ENCODE measurements at regions not wholly inside any gene's neighbourhood (a gene's known extent, or its start where the extent isn't known, plus 50 kb on each side); places are given as distances from the start of the nearest gene placed in this dataset.

DNA sequence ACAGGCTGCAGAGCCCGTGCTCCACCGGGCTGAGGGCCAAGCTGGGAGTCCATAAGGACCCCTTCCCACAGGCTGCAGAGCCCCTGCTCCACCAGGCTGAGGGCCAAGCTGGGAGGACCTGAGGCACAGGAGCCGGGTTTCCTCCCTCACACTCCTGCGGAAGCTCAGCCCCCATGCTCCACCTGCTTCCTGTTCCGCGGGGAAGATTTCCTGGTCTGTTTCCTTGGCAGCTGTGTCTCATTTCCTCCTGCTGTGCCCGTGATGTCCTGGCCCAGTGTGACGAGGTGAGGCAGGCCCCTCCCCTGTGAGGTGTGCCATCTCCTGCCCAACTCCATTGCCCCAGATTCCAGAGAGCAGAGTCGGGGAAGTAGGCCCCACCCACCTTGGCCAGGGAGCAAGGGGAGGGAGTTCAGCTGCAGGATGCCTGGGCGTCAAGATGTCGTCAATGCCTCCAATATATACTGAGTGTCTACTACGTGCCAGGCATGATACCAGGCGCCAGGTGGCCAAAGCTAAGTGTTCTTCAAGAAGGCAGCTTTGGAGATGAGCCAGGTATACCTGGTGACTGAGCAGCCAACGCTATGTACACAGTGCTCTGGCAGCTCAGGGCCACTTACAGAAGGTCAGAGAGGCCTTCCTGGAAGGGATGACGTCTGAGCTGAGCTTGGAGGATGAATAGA is 58.8 kb downstream of the NAV1 start:
- DNase-seq, result no peak
- peak overlapping the region; percentile 76 for H2BK15ac ChIP-seq (ENCODE audit: low read depth, poor library complexity, severe bottlenecking)
- H2AK5ac ChIP-seq (ENCODE audit: low read length, severe bottlenecking), result no peak overlapping the region
- no peak overlapping the region for H3K4me2 ChIP-seq (ENCODE audit: low read length, poor library complexity, severe bottlenecking)
- peak overlapping the region; percentile 77 for H4K91ac ChIP-seq (ENCODE audit: low read length)
- peaks cover 35% of the 10 kb centered on the region for H3K4me1 ChIP-seq (ENCODE audit: control insufficient read depth, insufficient read depth, low read depth, low read length)
- H2BK120ac ChIP-seq (ENCODE audit: low read depth, low read length), result peak overlapping the region; percentile 9
- no peak overlapping the region for H2AFZ ChIP-seq (ENCODE audit: low read depth, low read length)
- H3K36me3 ChIP-seq (ENCODE audit: control insufficient read depth in 1 of 2, insufficient read depth in 2 of 2, low read depth in 1 of 2, low read length in 2 of 2), result peaks cover 13 to 30% of the 10 kb centered on the region in 2 experiments
- no peak overlapping the region for H3K9ac ChIP-seq (ENCODE audit: low read length)
- no peak overlapping the region for H3K27ac ChIP-seq (ENCODE audit: low read length, poor library complexity, severe bottlenecking)
- H3K4me3 ChIP-seq (ENCODE audit: insufficient read depth in 1 of 2, low read depth in 1 of 2, low read length in 2 of 2), result no peak overlapping the region
- H2BK12ac ChIP-seq (ENCODE audit: low read length in 2 of 2), result peak overlapping the region; percentile 79 to 80
- peak overlapping the region in 1 of 2 experiments; percentile 49 for H3K18ac ChIP-seq (ENCODE audit: low read depth in 1 of 2, low read length in 2 of 2)
- H3K4ac ChIP-seq (ENCODE audit: low read depth in 1 of 2, low read length in 2 of 2), result peak overlapping the region in 1 of 2 experiments; percentile 10
- 79% methylated on average over 15 of the region's 15 CpGs for WGBS
- H3K23ac ChIP-seq (ENCODE audit: low read length in 2 of 2), result no peak overlapping the region
- H3K14ac ChIP-seq (ENCODE audit: low read length in 2 of 2), result no peak overlapping the region
- no peak overlapping the region for H4K8ac ChIP-seq (ENCODE audit: low read length)
- no peaks in the 10 kb centered on the region for H3K27me3 ChIP-seq (ENCODE audit: control insufficient read depth in 1 of 2, insufficient read depth in 1 of 2, low read length in 2 of 2)
- H2BK5ac ChIP-seq (ENCODE audit: low read depth, low read length, poor library complexity, severe bottlenecking), result no peak overlapping the region
- H3K79me1 ChIP-seq (replicated peaks; ENCODE audit: low read length, poor library complexity, severe bottlenecking), result peaks cover 47% of the 10 kb centered on the region
- H3K9me3 ChIP-seq (ENCODE audit: control insufficient read depth, low read length), result no peaks in the 10 kb centered on the region

DNA sequence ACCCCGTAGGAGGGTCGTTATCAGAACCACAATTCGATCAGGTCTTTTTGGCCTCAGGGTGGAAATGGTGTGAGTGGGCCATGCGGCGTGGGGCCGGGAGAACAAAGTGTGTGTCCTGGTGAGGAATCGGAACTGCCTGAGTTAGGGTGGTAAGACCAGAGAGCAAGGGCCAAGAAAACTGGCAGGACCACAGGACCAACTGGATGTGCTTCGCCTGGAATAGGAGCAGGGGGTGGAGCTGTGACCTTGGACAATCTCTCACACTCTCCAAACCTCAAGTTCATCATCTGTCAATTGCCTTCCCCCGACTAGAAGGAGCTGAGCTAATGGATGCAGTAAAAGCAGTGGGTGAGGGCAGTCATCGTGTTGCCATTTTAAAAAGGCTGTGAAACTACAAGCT is 59.5 kb downstream of the NAV1 start:
- H3K27me3 ChIP-seq (ENCODE audit: control insufficient read depth in 1 of 2, insufficient read depth in 1 of 2, low read length in 2 of 2), result no peaks in the 10 kb centered on the region
- H4K91ac ChIP-seq (ENCODE audit: low read length), result peak overlapping the region; percentile 44
- no peak overlapping the region for H2AK5ac ChIP-seq (ENCODE audit: low read length, severe bottlenecking)
- 95% methylated on average over 9 of the region's 10 CpGs for WGBS
- H2BK120ac ChIP-seq (ENCODE audit: low read depth, low read length), result no peak overlapping the region
- no peak overlapping the region for H2BK5ac ChIP-seq (ENCODE audit: low read depth, low read length, poor library complexity, severe bottlenecking)
- H3K36me3 ChIP-seq (ENCODE audit: control insufficient read depth in 1 of 2, insufficient read depth in 2 of 2, low read depth in 1 of 2, low read length in 2 of 2), result peaks cover 13 to 30% of the 10 kb centered on the region in 2 experiments
- peak overlapping the region; percentile 61 to 75 for H3K18ac ChIP-seq (ENCODE audit: low read depth in 1 of 2, low read length in 2 of 2)
- peak overlapping the region; percentile 21 for H4K8ac ChIP-seq (ENCODE audit: low read length)
- H3K4me3 ChIP-seq (ENCODE audit: insufficient read depth in 1 of 2, low read depth in 1 of 2, low read length in 2 of 2), result no peak overlapping the region
- H3K4me2 ChIP-seq (ENCODE audit: low read length, poor library complexity, severe bottlenecking), result no peak overlapping the region
- H2BK15ac ChIP-seq (ENCODE audit: low read depth, poor library complexity, severe bottlenecking), result no peak overlapping the region
- H2BK12ac ChIP-seq (ENCODE audit: low read length in 2 of 2), result peak overlapping the region; percentile 81 to 93
- H3K79me1 ChIP-seq (replicated peaks; ENCODE audit: low read length, poor library complexity, severe bottlenecking), result peaks cover 46% of the 10 kb centered on the region
- H3K23ac ChIP-seq (ENCODE audit: low read length in 2 of 2), result no peak overlapping the region
- H3K27ac ChIP-seq (ENCODE audit: low read length, poor library complexity, severe bottlenecking), result no peak overlapping the region
- H3K4ac ChIP-seq (ENCODE audit: low read depth in 1 of 2, low read length in 2 of 2), result peak overlapping the region; percentile 15 to 95
- H3K9me3 ChIP-seq (ENCODE audit: control insufficient read depth, low read length), result no peaks in the 10 kb centered on the region
- no peak overlapping the region for H2AFZ ChIP-seq (ENCODE audit: low read depth, low read length)
- H3K9ac ChIP-seq (ENCODE audit: low read length), result no peak overlapping the region
- H3K4me1 ChIP-seq (ENCODE audit: control insufficient read depth, insufficient read depth, low read depth, low read length), result peaks cover 31% of the 10 kb centered on the region
- no peak for DNase-seq
- peak overlapping the region in 1 of 2 experiments; percentile 51 for H3K14ac ChIP-seq (ENCODE audit: low read length in 2 of 2)

DNA sequence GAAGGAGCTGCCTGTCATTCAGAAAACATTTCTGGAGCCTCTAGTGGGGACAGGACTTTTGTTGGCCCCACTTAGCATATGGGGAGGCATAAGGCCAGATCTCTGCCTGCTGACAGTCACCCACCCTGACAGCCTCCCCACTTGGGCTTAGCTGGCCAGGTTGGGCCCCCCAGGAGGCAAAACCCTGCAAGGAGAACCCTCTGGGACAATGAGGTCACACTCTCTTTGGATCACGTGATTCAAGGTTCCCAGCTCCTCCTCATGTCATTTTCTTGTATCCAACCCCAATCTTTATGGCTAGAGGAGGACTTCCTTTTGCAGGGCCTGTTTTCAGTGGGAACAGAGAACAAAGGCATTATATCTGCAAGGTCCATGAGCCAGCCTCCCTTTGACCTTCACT is 60.0 kb downstream of the NAV1 start:
- WGBS, result 42% methylated on average over 1 of the region's 1 CpG
- Histone ChIP-seq H2BK15ac (ENCODE audit: low read depth, poor library complexity, severe bottlenecking) (no peak overlapping the region), H3K9ac (ENCODE audit: low read length) (no peak overlapping the region), H3K4me1 (ENCODE audit: control insufficient read depth, insufficient read depth, low read depth, low read length) (peaks cover 29% of the 10 kb centered on the region), H2BK12ac (ENCODE audit: low read length in 2 of 2) (peak overlapping the region; percentile 81 to 87), H3K27ac (ENCODE audit: low read length, poor library complexity, severe bottlenecking) (no peak overlapping the region), H3K23ac (ENCODE audit: low read length in 2 of 2) (peak overlapping the region in 1 of 2 experiments; percentile 46), H2AK5ac (ENCODE audit: low read length, severe bottlenecking) (no peak overlapping the region), H4K91ac (ENCODE audit: low read length) (peak overlapping the region; percentile 44), H3K79me1 (replicated peaks; ENCODE audit: low read length, poor library complexity, severe bottlenecking) (peaks cover 46% of the 10 kb centered on the region), H2BK120ac (ENCODE audit: low read depth, low read length) (no peak overlapping the region), H3K4ac (ENCODE audit: low read depth in 1 of 2, low read length in 2 of 2) (peak overlapping the region; percentile 78 to 95), H3K36me3 (ENCODE audit: control insufficient read depth in 1 of 2, insufficient read depth in 2 of 2, low read depth in 1 of 2, low read length in 2 of 2) (peaks cover 13 to 30% of the 10 kb centered on the region in 2 experiments), H3K4me3 (ENCODE audit: insufficient read depth in 1 of 2, low read depth in 1 of 2, low read length in 2 of 2) (no peak overlapping the region), H2BK5ac (ENCODE audit: low read depth, low read length, poor library complexity, severe bottlenecking) (no peak overlapping the region), H3K9me3 (ENCODE audit: control insufficient read depth, low read length) (no peaks in the 10 kb centered on the region), H2AFZ (ENCODE audit: low read depth, low read length) (no peak overlapping the region), H4K8ac (ENCODE audit: low read length) (peak overlapping the region; percentile 28), H3K27me3 (ENCODE audit: control insufficient read depth in 1 of 2, insufficient read depth in 1 of 2, low read length in 2 of 2) (no peaks in the 10 kb centered on the region), H3K14ac (ENCODE audit: low read length in 2 of 2) (peak overlapping the region in 1 of 2 experiments; percentile 85), H3K4me2 (ENCODE audit: low read length, poor library complexity, severe bottlenecking) (no peak overlapping the region), H3K18ac (ENCODE audit: low read depth in 1 of 2, low read length in 2 of 2) (peak overlapping the region; percentile 62 to 75)
- DNase-seq, result no peak

DNA sequence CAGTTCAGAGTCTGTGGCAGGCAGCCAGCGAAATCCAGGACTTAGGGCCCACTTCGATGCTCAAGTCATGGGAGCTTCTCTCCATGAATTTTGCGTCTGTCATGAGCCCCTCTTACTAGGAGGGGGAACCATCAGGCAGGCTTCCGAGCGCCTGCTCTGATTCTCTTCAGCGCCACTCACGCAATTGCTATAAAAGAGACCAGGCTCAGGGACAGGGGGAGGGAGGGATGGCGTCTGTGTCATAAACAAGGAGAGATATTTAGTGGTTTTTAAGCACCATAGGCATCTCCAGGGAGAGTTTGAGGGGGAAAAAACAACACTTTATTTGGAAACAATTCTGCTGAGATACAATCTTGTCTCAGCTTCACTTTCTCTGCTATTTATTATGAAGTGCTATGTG is 60.6 kb downstream of the NAV1 start:
- H2BK15ac ChIP-seq (ENCODE audit: low read depth, poor library complexity, severe bottlenecking), result no peak overlapping the region
- no peak overlapping the region for H3K4me3 ChIP-seq (ENCODE audit: insufficient read depth in 1 of 2, low read depth in 1 of 2, low read length in 2 of 2)
- no peak overlapping the region for H2AK5ac ChIP-seq (ENCODE audit: low read length, severe bottlenecking)
- WGBS, result 27% methylated on average over 8 of the region's 8 CpGs
- H4K8ac ChIP-seq (ENCODE audit: low read length), result peak overlapping the region; percentile 59
- peak overlapping the region; percentile 11 for H2BK120ac ChIP-seq (ENCODE audit: low read depth, low read length)
- no peak overlapping the region for H3K23ac ChIP-seq (ENCODE audit: low read length in 2 of 2)
- no peak overlapping the region for H2AFZ ChIP-seq (ENCODE audit: low read depth, low read length)
- peak overlapping the region; percentile 54 for H4K91ac ChIP-seq (ENCODE audit: low read length)
- no peak overlapping the region for H3K9ac ChIP-seq (ENCODE audit: low read length)
- H3K18ac ChIP-seq (ENCODE audit: low read depth in 1 of 2, low read length in 2 of 2), result peak overlapping the region; percentile 62 to 75
- peak; percentile 92 for DNase-seq
- peaks cover 27% of the 10 kb centered on the region for H3K4me1 ChIP-seq (ENCODE audit: control insufficient read depth, insufficient read depth, low read depth, low read length)
- peak overlapping the region in 1 of 2 experiments; percentile 95 for H3K4ac ChIP-seq (ENCODE audit: low read depth in 1 of 2, low read length in 2 of 2)
- no peak overlapping the region for H3K14ac ChIP-seq (ENCODE audit: low read length in 2 of 2)
- H2BK12ac ChIP-seq (ENCODE audit: low read length in 2 of 2), result peak overlapping the region; percentile 81 to 87
- H3K27me3 ChIP-seq (ENCODE audit: control insufficient read depth in 1 of 2, insufficient read depth in 1 of 2, low read length in 2 of 2), result no peaks in the 10 kb centered on the region
- H3K4me2 ChIP-seq (ENCODE audit: low read length, poor library complexity, severe bottlenecking), result no peak overlapping the region
- no peaks in the 10 kb centered on the region for H3K9me3 ChIP-seq (ENCODE audit: control insufficient read depth, low read length)
- peaks cover 40% of the 10 kb centered on the region for H3K79me1 ChIP-seq (replicated peaks; ENCODE audit: low read length, poor library complexity, severe bottlenecking)
- H2BK5ac ChIP-seq (ENCODE audit: low read depth, low read length, poor library complexity, severe bottlenecking), result no peak overlapping the region
- peaks cover 13 to 30% of the 10 kb centered on the region in 2 experiments for H3K36me3 ChIP-seq (ENCODE audit: control insufficient read depth in 1 of 2, insufficient read depth in 2 of 2, low read depth in 1 of 2, low read length in 2 of 2)
- no peak overlapping the region for H3K27ac ChIP-seq (ENCODE audit: low read length, poor library complexity, severe bottlenecking)

Data from mesenchymal stem cell (in vitro differentiated cells and primary cell).